A549 (cell line): ENCODE measurements at regions not wholly inside any gene's neighbourhood (a gene's known extent, or its start where the extent isn't known, plus 50 kb on each side); places are given as distances from the start of the nearest gene placed in this dataset.

Source experiments
- CEBPB ChIP-seq, 2 experiments: fragments of >200 bp in 1 of 2; sonication (Bioruptor Twin) in 1 of 2; formaldehyde crosslinking in 1 of 2; IDR thresholded peaks; 2 replicates each; pipeline ENCODE4 v1.6.1; 2012 to 2016
- CTCF ChIP-seq: fragments of >200 bp; sonication (Bioruptor Twin); formaldehyde crosslinking; IDR thresholded peaks from 3 replicates; pipeline ENCODE4 v1.5.1; 2016
- E2F6 ChIP-seq: IDR thresholded peaks from 2 replicates; pipeline ENCODE4 v1.6.1; 2012; ENCODE audit warnings: low read depth, borderline replicate concordance
- EP300 ChIP-seq, 2 experiments: fragments of >200 bp; sonication (Bioruptor Twin); formaldehyde crosslinking; IDR thresholded peaks; 2 replicates in 1 of 2; 3 replicates in 1 of 2; pipeline ENCODE4 v1.6.1; 2016 to 2017
- GATA3 ChIP-seq: IDR thresholded peaks from 2 replicates; pipeline ENCODE4 v1.6.1; 2012; ENCODE audit warnings: borderline replicate concordance
- HDAC2 ChIP-seq: fragments of 200-600 bp; sonication (generic); IDR thresholded peaks from 2 replicates; pipeline ENCODE4 v1.6.1; 2016
- MAFK ChIP-seq: fragments of 450-650 bp; IDR thresholded peaks from 2 replicates; pipeline ENCODE4 v1.6.1; 2014; ENCODE audit not compliant: partially characterized antibody
- PHF8 ChIP-seq: fragments of 200-600 bp; sonication (generic); IDR thresholded peaks from 2 replicates; pipeline ENCODE4 v1.6.1; 2016; ENCODE audit warnings: low read depth, mild to moderate bottlenecking, antibody characterized with exemption, moderate library complexity, borderline replicate concordance
- POLR2A ChIP-seq: IDR thresholded peaks from 2 replicates; pipeline ENCODE4 v1.6.1; 2012; ENCODE audit warnings: mild to moderate bottlenecking, low read length
- SMC3 ChIP-seq: fragments of >200 bp; sonication (Bioruptor Twin); formaldehyde crosslinking; IDR thresholded peaks from 3 replicates; pipeline ENCODE4 v1.6.1; 2018; ENCODE audit warnings: inconsistent platforms
- TP53 ChIP-seq: fragments of 250-450 bp; sonication (Bioruptor Pico); IDR thresholded peaks from 2 replicates; pipeline ENCODE4 v1.5.0; 2021; ENCODE audit warnings: mild to moderate bottlenecking, moderate library complexity
- ZSCAN20 ChIP-seq: fragments of 250-450 bp; sonication (Bioruptor Pico); IDR thresholded peaks from 2 replicates; pipeline ENCODE4 v1.8.0; 2022; ENCODE audit warnings: mild to moderate bottlenecking, moderate library complexity
- TF ChIP-seq, protein P1 (sequence below): IDR thresholded peaks from 2 replicates; pipeline ENCODE4 v1.6.1; 2012

DNA sequence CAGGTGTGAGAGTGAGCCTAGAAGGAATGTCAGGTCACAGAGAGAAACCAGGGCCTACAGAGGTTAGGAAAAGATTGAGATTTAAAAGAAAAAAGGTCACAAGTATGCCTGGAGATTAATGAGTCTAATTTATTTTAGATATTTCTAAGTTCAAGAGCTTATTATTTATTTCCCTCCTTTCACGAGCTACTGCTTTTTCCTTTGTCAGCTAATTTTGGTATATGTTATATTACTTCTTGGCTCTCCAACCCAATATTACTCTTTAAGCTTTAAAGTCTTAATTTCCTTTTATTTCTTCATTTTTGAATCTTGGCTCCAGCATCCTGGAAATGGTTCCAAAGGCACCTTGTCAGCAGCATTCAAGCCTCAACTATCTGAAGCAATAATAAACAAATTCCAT, 109.5 kb upstream of the MIS18BP1 start:
- TF ChIP-seq E2F6 (no peak), CTCF (no peak), POLR2A (no peak), PHF8 (no peak), SMC3 (no peak), TP53 (CRISPR knock-in tag) (no peak), HDAC2 (no peak), ZSCAN20 (CRISPR knock-in tag) (no peak), GATA3 (no peak), EP300 (IDR thresholded peaks at IDR 0.05) (no peak), MAFK (peak; percentile 48), CEBPB (IDR thresholded peaks at IDR 0.05) (no peak)
- TF ChIP-seq, protein P1, sequence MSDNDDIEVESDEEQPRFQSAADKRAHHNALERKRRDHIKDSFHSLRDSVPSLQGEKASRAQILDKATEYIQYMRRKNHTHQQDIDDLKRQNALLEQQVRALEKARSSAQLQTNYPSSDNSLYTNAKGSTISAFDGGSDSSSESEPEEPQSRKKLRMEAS = no peak
